GM19324 (cell line): ENCODE measurements at regions not wholly inside any gene's neighbourhood (a gene's known extent, or its start where the extent isn't known, plus 50 kb on each side); places are given as distances from the start of the nearest gene placed in this dataset.
"Not testable (repeated sequence)": the region's sequence is repeated elsewhere in the genome, so short reads cannot be mapped to it uniquely, and the experiment has no call there.

Experiments
- ATAC-seq: cut with Tn5 transposase; IDR thresholded peaks from one replicate; pipeline ENCODE4 v1.9.1; 2021; ENCODE audit warnings: mild to moderate bottlenecking, moderate library complexity; ENCODE audit not compliant: unreplicated experiment, low FRiP score

GRCh38 chr5:87572611-87573010, 159.9 kb upstream of the CCNH start:
- ATAC-seq, result no peak

DNA sequence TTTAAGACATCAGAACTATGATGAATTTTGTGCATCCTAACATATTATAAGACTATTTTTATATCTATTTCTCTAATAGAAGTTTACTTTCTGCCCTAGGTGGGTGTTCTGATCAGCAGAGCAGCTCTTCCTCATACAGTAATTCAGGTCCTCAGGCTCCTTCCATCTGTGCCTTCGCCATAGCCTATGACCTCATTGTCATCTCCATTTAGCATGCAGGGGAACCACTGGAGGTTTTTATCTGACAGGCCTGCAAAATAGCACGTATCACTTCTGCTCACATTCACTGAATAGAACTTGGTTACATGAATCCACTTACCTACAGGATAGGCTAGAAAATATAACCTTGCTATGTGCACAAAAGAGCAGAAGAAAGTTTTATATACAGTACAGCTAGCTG, 159.4 kb upstream of the CCNH start:
- no peak for ATAC-seq

DNA sequence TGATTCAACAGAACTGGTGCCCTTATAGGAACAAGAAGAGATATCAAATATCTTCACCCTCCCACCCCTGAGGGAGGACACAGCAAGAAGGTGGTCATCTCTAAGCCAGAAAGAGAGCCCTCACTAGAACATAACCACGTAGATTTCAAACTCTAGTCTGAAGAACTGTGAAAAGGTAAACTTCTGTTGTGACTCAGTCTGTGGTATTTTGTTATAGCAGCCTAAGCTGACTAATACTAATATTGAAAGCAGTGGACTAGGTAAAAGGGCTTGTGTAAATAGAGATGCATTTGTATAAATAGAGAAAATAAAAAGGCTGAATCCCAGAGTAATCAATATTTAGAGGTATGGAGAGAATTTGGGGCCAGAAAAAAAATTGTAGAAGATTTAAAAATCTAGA, 157.6 kb upstream of the CCNH start:
- no peak for ATAC-seq

- no peak for ATAC-seq
Measured at GRCh38 chr5:87562068-87562467, 149.3 kb upstream of the CCNH start.

DNA sequence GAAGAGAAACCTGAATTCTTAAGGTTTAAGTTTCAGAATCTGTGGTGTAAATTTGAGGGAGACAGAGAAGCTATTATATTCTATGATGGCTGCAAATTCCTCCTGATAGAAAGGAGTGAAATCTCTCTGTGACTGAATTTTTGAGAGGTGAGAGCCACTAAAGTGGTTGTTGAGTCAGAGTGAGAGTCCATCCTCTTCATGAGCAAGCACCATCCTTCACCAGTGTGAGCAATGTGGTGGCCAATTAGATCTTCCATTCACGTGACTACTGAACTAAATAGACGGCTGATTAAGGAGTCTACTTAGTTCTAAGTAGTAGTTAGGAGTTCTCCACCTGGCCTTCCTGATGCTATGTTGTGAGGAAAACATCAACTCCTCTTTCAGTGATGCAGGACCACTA, 147.8 kb upstream of the CCNH start:
- no peak for ATAC-seq

DNA sequence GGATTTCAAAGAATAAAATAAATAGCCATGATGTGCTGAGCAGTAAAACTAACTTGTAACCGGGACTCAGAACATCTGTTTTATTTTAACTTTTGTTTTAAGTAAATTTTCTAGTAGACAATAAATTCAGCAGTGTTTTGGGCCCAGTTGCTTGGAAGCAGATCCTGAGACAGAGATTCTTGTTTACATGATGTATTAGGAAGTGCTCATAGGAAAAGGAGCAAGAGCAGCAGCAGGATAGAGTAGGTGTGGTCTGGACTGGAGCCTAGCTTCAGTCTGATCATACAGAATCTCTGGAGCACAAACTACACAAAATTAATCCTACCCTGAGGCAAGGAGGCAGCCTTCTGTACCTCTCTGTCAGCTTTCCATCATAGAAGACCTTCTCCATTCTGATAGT, 139.2 kb upstream of the CCNH start:
- ATAC-seq, result no peak

DNA sequence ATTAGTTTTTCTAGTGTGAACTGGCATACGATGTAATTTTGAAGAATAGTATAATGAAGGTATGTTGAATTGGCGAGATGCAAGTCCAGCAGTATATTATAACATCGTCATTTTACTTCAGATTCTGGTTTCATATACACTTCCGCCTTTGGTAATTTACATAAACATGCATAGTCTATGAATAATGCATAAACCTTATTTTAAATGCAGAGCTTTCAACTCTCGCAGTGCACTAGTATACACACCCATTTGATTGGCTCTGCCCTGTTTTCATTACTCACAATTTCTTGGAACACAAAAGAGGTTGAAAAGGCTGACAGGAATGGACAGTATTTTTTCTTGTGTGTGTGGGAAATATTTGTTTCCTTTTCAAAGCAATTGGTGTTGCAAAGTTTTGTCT, 128.9 kb upstream of the CCNH start:
- ATAC-seq, result no peak

DNA sequence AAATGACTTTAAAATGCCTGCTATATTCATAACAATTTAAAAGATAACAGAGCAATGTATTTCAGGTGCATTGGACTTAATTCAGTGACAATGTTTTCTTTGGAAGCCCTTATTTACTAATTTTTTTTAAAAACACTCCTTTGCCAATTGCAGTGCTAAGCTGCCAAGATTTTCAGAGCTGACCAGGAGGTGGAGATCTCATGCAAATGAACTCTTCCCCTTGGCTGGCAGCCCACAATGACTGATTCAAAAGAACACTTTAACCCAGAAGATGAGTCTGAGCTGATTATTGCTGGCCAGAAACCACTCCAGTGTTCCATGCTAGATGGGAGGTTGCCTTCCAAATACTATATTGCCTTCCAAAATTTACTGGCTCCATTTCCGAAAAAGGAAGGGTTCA, 128.3 kb upstream of the CCNH start:
- ATAC-seq, result no peak

DNA sequence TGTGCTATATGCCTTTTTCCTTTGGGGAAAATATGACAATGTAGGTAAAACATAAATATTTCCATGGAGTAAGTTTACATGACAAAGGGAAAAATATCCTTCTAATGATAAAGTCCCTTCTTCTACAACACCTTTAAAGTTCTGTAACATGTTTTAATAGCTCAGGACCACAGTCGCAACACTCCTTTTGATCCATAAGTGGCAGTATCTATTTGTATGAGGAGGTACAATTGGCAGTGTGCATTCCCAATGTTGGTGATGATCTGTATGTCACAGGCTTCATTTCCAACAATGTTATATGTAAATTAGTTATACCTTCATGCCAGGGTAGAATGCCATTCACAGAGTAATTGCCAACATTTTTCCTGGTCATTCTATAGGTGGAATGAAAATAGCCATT, 127.1 kb upstream of the CCNH start:
- no peak for ATAC-seq

GRCh38 chr5:87536365-87536764, 123.6 kb upstream of the CCNH start:
- ATAC-seq, result no peak

DNA sequence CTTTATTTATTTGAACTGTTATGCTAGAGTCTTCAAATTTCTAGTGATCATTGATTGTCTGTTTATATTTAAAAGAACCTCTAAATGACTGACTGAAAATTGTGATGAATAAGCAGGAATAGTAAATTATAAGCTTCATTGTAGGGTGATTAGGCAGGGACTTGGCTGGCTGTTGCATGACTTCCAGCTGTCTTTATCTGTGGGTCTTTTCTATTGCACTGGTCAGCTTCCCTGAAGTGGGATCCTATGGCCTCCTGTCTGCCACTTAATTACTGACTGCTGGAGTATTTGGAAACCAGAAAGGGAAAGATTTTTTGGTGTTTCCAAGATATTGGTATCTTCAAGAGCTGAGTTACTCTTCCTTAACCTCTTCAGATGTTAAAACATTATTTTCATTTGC, 123.0 kb upstream of the CCNH start:
- no peak for ATAC-seq

- no peak for ATAC-seq
Measured at GRCh38 chr5:87529486-87530076, 116.9 kb upstream of the CCNH start.

- ATAC-seq, result no peak
Measured at GRCh38 chr5:87526131-87526530, 113.4 kb upstream of the CCNH start.

DNA sequence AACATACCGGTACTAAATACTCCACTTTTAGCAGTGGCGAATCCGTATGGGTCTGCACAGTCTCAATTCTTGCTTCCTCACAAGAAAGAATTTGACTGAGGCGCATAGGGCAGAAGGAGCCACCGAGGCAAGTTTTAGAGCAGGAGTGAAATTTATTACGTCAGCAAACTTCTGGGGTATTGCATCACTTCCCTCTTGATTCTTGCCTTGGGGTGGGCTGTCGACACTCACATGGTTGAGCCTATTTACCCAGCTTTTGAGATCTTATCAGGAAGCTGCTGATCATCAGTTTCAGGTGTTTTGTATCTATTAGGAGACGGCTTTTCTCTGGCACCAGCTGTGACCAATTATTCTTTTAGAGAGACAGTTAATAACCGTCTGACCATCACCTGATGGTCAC, 111.5 kb upstream of the CCNH start:
- no peak for ATAC-seq

- not testable (repeated sequence) for ATAC-seq
Measured at GRCh38 chr5:87511778-87512177, 99.0 kb upstream of the CCNH start.

DNA sequence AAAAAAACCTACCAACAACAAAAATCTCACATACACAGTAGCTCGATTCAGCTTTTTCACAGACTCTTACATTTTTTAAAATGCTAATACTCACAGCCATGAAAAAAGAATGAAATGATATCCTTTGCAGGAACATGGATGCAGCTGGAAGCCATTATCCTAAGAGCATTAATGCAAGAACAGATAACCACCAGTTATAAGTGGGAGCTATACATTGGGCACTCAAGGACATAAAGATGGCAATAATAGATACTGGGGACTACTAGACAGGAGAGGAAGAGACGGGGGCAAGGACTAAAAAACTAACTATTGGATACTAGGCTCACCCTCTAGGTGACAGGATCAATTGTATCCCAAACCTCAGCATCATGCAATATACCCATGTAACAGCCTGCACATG, 90.3 kb upstream of the CCNH start:
- ATAC-seq, result no peak

- no peak for ATAC-seq
Measured at GRCh38 chr5:87499478-87500410, 87.0 kb upstream of the CCNH start.
